KMS-11 (cell line): ENCODE measurements at regions not wholly inside any gene's neighbourhood (a gene's known extent, or its start where the extent isn't known, plus 50 kb on each side); places are given as distances from the start of the nearest gene placed in this dataset.

Source experiments
- H2AFZ ChIP-seq: fragments of 200-600 bp; sonication (generic); 2 replicates; pipeline ENCODE4 v1.6.1; 2016; ENCODE audit warnings: antibody characterized with exemption, mixed run types, low read depth
- H3K27ac ChIP-seq: fragments of 200-600 bp; sonication (generic); 2 replicates; pipeline ENCODE4 v1.6.1; 2016; ENCODE audit warnings: mild to moderate bottlenecking, mixed run types
- H3K27me3 ChIP-seq: fragments of 200-600 bp; sonication (generic); 2 replicates; pipeline ENCODE4 v1.6.1; 2017; ENCODE audit warnings: mild to moderate bottlenecking, low read depth, mixed run types, moderate library complexity; ENCODE audit not compliant: insufficient read depth
- H3K36me3 ChIP-seq: fragments of 200-600 bp; sonication (generic); 2 replicates; pipeline ENCODE4 v1.6.1; 2017; ENCODE audit warnings: mild to moderate bottlenecking, mixed run types; ENCODE audit not compliant: insufficient read depth
- H3K4me1 ChIP-seq: fragments of 200-600 bp; sonication (generic); 2 replicates; pipeline ENCODE4 v1.6.1; 2016; ENCODE audit warnings: mild to moderate bottlenecking, low read depth, mixed run types; ENCODE audit not compliant: poor library complexity, severe bottlenecking
- H3K4me2 ChIP-seq: fragments of 200-600 bp; sonication (generic); 2 replicates; pipeline ENCODE4 v1.7.0; 2016; ENCODE audit warnings: mild to moderate bottlenecking, mixed run types
- H3K4me3 ChIP-seq: fragments of 200-600 bp; sonication (generic); IDR thresholded peaks from 2 replicates; pipeline ENCODE4 v1.6.1; 2017; ENCODE audit warnings: low read depth, low read length, mixed read lengths; ENCODE audit not compliant: insufficient read depth
- H3K79me2 ChIP-seq: fragments of 200-600 bp; sonication (generic); 2 replicates; pipeline ENCODE4 v1.6.1; 2016; ENCODE audit warnings: low read depth, mixed run types; ENCODE audit not compliant: insufficient read depth
- H3K9ac ChIP-seq: fragments of 200-600 bp; sonication (generic); 2 replicates; pipeline ENCODE4 v1.6.1; 2016; ENCODE audit warnings: mild to moderate bottlenecking, mixed run types
- H4K20me1 ChIP-seq: fragments of 200-600 bp; sonication (generic); 2 replicates; pipeline ENCODE4 v1.6.1; 2016; ENCODE audit warnings: mild to moderate bottlenecking, mixed run types; ENCODE audit not compliant: insufficient read depth
- CTCF ChIP-seq: fragments of 200-600 bp; sonication (generic); conservative IDR thresholded peaks from 2 replicates; pipeline ENCODE4 v1.6.1; 2017; ENCODE audit warnings: low read depth, mild to moderate bottlenecking, antibody characterized with exemption, low read length, moderate library complexity, mixed read lengths

- H3K9ac ChIP-seq, result no peak overlapping the region
- H3K4me3 ChIP-seq, result no peak overlapping the region
- H3K4me1 ChIP-seq, result no peaks in the 10 kb centered on the region
- no peaks in the 10 kb centered on the region for H3K79me2 ChIP-seq
- no peaks in the 10 kb centered on the region for H4K20me1 ChIP-seq
- no peaks in the 10 kb centered on the region for H3K27me3 ChIP-seq
- no peak overlapping the region for H2AFZ ChIP-seq
- H3K4me2 ChIP-seq, result no peak overlapping the region
- no peaks in the 10 kb centered on the region for H3K36me3 ChIP-seq
- TF ChIP-seq CTCF, result no peak
- no peak overlapping the region for H3K27ac ChIP-seq
Measured at GRCh38 chr4:163273922-163274321, 58.5 kb downstream of the NPY1R start.

- no peak for TF ChIP-seq CTCF
- H3K4me1 ChIP-seq, result no peaks in the 10 kb centered on the region
- H2AFZ ChIP-seq, result no peak overlapping the region
- no peak overlapping the region for H3K4me3 ChIP-seq
- H3K36me3 ChIP-seq, result no peaks in the 10 kb centered on the region
- H3K4me2 ChIP-seq, result no peak overlapping the region
- no peaks in the 10 kb centered on the region for H3K79me2 ChIP-seq
- no peaks in the 10 kb centered on the region for H3K27me3 ChIP-seq
- no peaks in the 10 kb centered on the region for H4K20me1 ChIP-seq
- no peak overlapping the region for H3K9ac ChIP-seq
- H3K27ac ChIP-seq, result no peak overlapping the region
Measured at GRCh38 chr4:163273203-163273602, 59.2 kb downstream of the NPY1R start.

- Histone ChIP-seq H3K4me3 (no peak overlapping the region), H4K20me1 (no peaks in the 10 kb centered on the region), H3K4me2 (no peak overlapping the region), H3K27me3 (no peaks in the 10 kb centered on the region), H2AFZ (no peak overlapping the region), H3K27ac (no peak overlapping the region), H3K4me1 (no peaks in the 10 kb centered on the region), H3K36me3 (no peaks in the 10 kb centered on the region), H3K9ac (no peak overlapping the region), H3K79me2 (no peaks in the 10 kb centered on the region)
- no peak for TF ChIP-seq CTCF
Measured at GRCh38 chr4:163271555-163272127, 60.8 kb downstream of the NPY1R start.

GRCh38 chr4:163269869-163270268 is 62.5 kb downstream of the NPY1R start:
- Histone ChIP-seq H3K4me2 (no peak overlapping the region), H2AFZ (no peak overlapping the region)
- no peak for TF ChIP-seq CTCF

More at GRCh38 chr4:163269869-163270268, 62.5 kb downstream of the NPY1R start:
- Histone ChIP-seq H3K79me2 (no peaks in the 10 kb centered on the region), H4K20me1 (no peaks in the 10 kb centered on the region), H3K4me3 (no peak overlapping the region), H3K4me1 (no peaks in the 10 kb centered on the region), H3K36me3 (no peaks in the 10 kb centered on the region), H3K9ac (no peak overlapping the region), H3K27ac (no peak overlapping the region), H3K27me3 (no peaks in the 10 kb centered on the region)
